IMR-90 (cell line): ENCODE measurements at regions not wholly inside any gene's neighbourhood (a gene's known extent, or its start where the extent isn't known, plus 50 kb on each side); places are given as distances from the start of the nearest gene placed in this dataset.

ENCODE experiments used
- ATAC-seq: fragments of 200-7000 bp; cut with Tn5 transposase; 2 replicates; pipeline ENCODE4 v1.9.1; 2020; ENCODE audit warnings: low read depth, mild to moderate bottlenecking, moderate library complexity
- BruUV-seq: library from RNA; stranded (reverse); fragments of 400-500 nt; replicated peaks from 2 replicates; lab custom pipeline; 2021; lab: Mats Ljungman, UMichigan
- CTCF ChIA-PET: fragments of 300-600 bp; formaldehyde crosslinking; extraction: SDS; loops from one replicate; lab custom pipeline; 2021; ENCODE audit warnings: antibody characterized with exemption; lab: Yijun Ruan, JAX
- POLR2A ChIA-PET: fragments of 300-600 bp; sonication (Branson Sonifier 250); formaldehyde crosslinking; loops from one replicate; lab custom pipeline; 2022; ENCODE audit warnings: antibody characterized with exemption; ENCODE audit not compliant: unreplicated experiment; lab: Charles Lee
- DNase-seq: peaks from one replicate; pipeline ENCODE4 v3.0.0; 2013
- H2AFZ ChIP-seq: replicated peaks from 2 replicates; pipeline ENCODE3; 2013; ENCODE audit warnings: low read length, mild to moderate bottlenecking; ENCODE audit not compliant: poor library complexity
- H2AK5ac ChIP-seq: 2 replicates; pipeline ENCODE4 v1.6.1; 2013; ENCODE audit warnings: low read depth, low read length, inconsistent platforms
- H2AK9ac ChIP-seq: replicated peaks from 2 replicates; pipeline ENCODE3; 2013; ENCODE audit warnings: mild to moderate bottlenecking, low read depth, low read length, moderate library complexity; ENCODE audit not compliant: poor library complexity
- H2BK120ac ChIP-seq: 2 replicates; pipeline ENCODE4 v1.6.1; 2013; ENCODE audit warnings: low read depth, low read length, inconsistent platforms
- H2BK15ac ChIP-seq: 3 replicates; pipeline ENCODE4 v1.6.1; 2013; ENCODE audit warnings: low read depth, low read length, inconsistent platforms
- H2BK20ac ChIP-seq: 2 replicates; pipeline ENCODE4 v1.6.1; 2013; ENCODE audit warnings: low read depth, mild to moderate bottlenecking, inconsistent platforms, low read length, moderate library complexity
- H2BK5ac ChIP-seq: 2 replicates; pipeline ENCODE4 v1.6.1; 2013; ENCODE audit warnings: mild to moderate bottlenecking, low read depth, low read length, inconsistent platforms; ENCODE audit not compliant: poor library complexity, severe bottlenecking
- H3K14ac ChIP-seq: replicated peaks from 2 replicates; pipeline ENCODE4 v1.6.1; 2013; ENCODE audit warnings: low read depth, low read length, inconsistent platforms
- H3K18ac ChIP-seq: 2 replicates; pipeline ENCODE4 v1.6.1; 2013; ENCODE audit warnings: low read depth, low read length, control low read depth
- H3K23ac ChIP-seq: 2 replicates; pipeline ENCODE4 v1.6.1; 2013; ENCODE audit warnings: low read depth, low read length, inconsistent platforms
- H3K27ac ChIP-seq: 2 replicates; pipeline ENCODE4 v1.5.1; 2013; ENCODE audit warnings: mild to moderate bottlenecking, control low read depth, low read length; ENCODE audit not compliant: insufficient read depth
- H3K27me3 ChIP-seq: 2 replicates; pipeline ENCODE4 v1.6.1; 2013; ENCODE audit warnings: low read length; ENCODE audit not compliant: control insufficient read depth, insufficient read depth
- H3K36me3 ChIP-seq: 2 replicates; pipeline ENCODE4 v1.6.1; 2013; ENCODE audit warnings: low read length, mixed read lengths; ENCODE audit not compliant: control insufficient read depth, insufficient read depth
- H3K4ac ChIP-seq: 2 replicates; pipeline ENCODE4 v1.6.1; 2013; ENCODE audit warnings: low read depth, low read length, inconsistent platforms
- H3K4me1 ChIP-seq: 2 replicates; pipeline ENCODE4 v1.6.1; 2013; ENCODE audit warnings: low read length, mixed read lengths; ENCODE audit not compliant: control insufficient read depth, insufficient read depth
- H3K4me2 ChIP-seq: 2 replicates; pipeline ENCODE4 v1.6.1; 2013; ENCODE audit warnings: low read depth, mild to moderate bottlenecking, control low read depth, low read length, moderate library complexity
- H3K4me3 ChIP-seq: 2 replicates; pipeline ENCODE4 v1.5.1; 2013; ENCODE audit warnings: low read depth, mild to moderate bottlenecking, control low read depth, low read length, moderate library complexity; ENCODE audit not compliant: insufficient read depth
- H3K56ac ChIP-seq: 2 replicates; pipeline ENCODE4 v1.6.1; 2013; ENCODE audit warnings: low read length, inconsistent platforms; ENCODE audit not compliant: insufficient read depth; ENCODE audit errors: extremely low read depth
- H3K79me1 ChIP-seq, 2 experiments: 2 replicates each; pipeline ENCODE4 v1.6.1; 2013; ENCODE audit warnings: low read length in 2 of 2, inconsistent platforms in 1 of 2, low read depth in 1 of 2
- H3K9ac ChIP-seq: 2 replicates; pipeline ENCODE4 v1.6.1; 2013; ENCODE audit warnings: low read depth, low read length, control low read depth
- H3K9me1 ChIP-seq: 2 replicates; pipeline ENCODE4 v1.6.1; 2013; ENCODE audit warnings: low read length, inconsistent platforms; ENCODE audit not compliant: insufficient read depth
- H3K9me3 ChIP-seq: 2 replicates; pipeline ENCODE4 v1.6.1; 2013; ENCODE audit warnings: low read length; ENCODE audit not compliant: control insufficient read depth, insufficient read depth
- H4K20me1 ChIP-seq: 2 replicates; pipeline ENCODE4 v1.6.1; 2013; ENCODE audit warnings: low read length, inconsistent platforms; ENCODE audit not compliant: insufficient read depth
- H4K5ac ChIP-seq: 2 replicates; pipeline ENCODE4 v1.6.1; 2013; ENCODE audit warnings: mild to moderate bottlenecking, low read depth, low read length, control low read depth
- H4K8ac ChIP-seq, 2 experiments: 2 replicates each; pipeline ENCODE4 v1.6.1; 2013; ENCODE audit warnings: low read depth in 2 of 2, low read length in 2 of 2, control low read depth in 1 of 2, inconsistent platforms in 1 of 2
- H4K91ac ChIP-seq: 2 replicates; pipeline ENCODE4 v1.6.1; 2013; ENCODE audit warnings: low read depth, low read length, inconsistent platforms; ENCODE audit not compliant: insufficient read depth
- BHLHE40 ChIP-seq: fragments of 150-350 bp; IDR thresholded peaks from 2 replicates; pipeline ENCODE4 v1.6.1; 2016; ENCODE audit warnings: mild to moderate bottlenecking, low read depth, low read length
- CEBPB ChIP-seq: IDR thresholded peaks from 2 replicates; pipeline ENCODE4 v1.6.1; 2012; ENCODE audit warnings: low read depth, low read length, improper control_type of control experiment
- CHD1 ChIP-seq: IDR thresholded peaks from 2 replicates; pipeline ENCODE4 v1.6.1; 2012; ENCODE audit warnings: low read depth, low read length, improper control_type of control experiment
- ELK1 ChIP-seq: fragments of 150-350 bp; IDR thresholded peaks from 2 replicates; pipeline ENCODE4 v1.6.1; 2016; ENCODE audit warnings: low read depth, mild to moderate bottlenecking, low read length, moderate library complexity, borderline replicate concordance
- FOS ChIP-seq: fragments of 150-350 bp; IDR thresholded peaks from 2 replicates; pipeline ENCODE4 v1.6.1; 2016; ENCODE audit warnings: low read depth, low read length
- MAZ ChIP-seq: IDR thresholded peaks from 2 replicates; pipeline ENCODE4 v1.6.1; 2012; ENCODE audit warnings: low read depth, mild to moderate bottlenecking, low read length, improper control_type of control experiment, moderate library complexity, borderline replicate concordance
- NFE2L2 ChIP-seq: fragments of 150-350 bp; IDR thresholded peaks from 2 replicates; pipeline ENCODE4 v1.6.1; 2016; ENCODE audit warnings: low read depth, mild to moderate bottlenecking, low read length
- POLR2A ChIP-seq: IDR thresholded peaks from 2 replicates; pipeline ENCODE4 v1.6.1; 2012; ENCODE audit warnings: mild to moderate bottlenecking, low read depth, low read length
- RAD21 ChIP-seq: IDR thresholded peaks from 2 replicates; pipeline ENCODE4 v1.6.1; 2012; ENCODE audit warnings: low read length, improper control_type of control experiment
- WGBS, 2 experiments: methylation state at CpG; one replicate each; pipeline versions ENCODE4 v1.1.5 to v1.1.7; 2013; ENCODE audit warnings: missing lambda C conversion rate in 2 of 2; ENCODE audit not compliant: insufficient read length in 1 of 2; ENCODE audit errors: extremely low coverage in 2 of 2; 5-methylcytosine and 5-hydroxymethylcytosine counted together
- dilution Hi-C: fragments of 300-500 bp; cut with HindIII; formaldehyde crosslinking; loops from one replicate; pipeline ENCODE4 v1.14.3; 2018; ENCODE audit warnings: low sequenced_read_pairs; ENCODE audit not compliant: unreplicated experiment
- in situ Hi-C: fragments of 300-500 bp; cut with MboI; formaldehyde crosslinking; loops from 3 replicates; pipeline ENCODE4 v1.14.3; 2019; ENCODE audit warnings: low sequenced_read_pairs, inconsistent platforms, mixed read lengths
- intact Hi-C: fragments of 100-400 bp; cut with micrococcal nuclease; formaldehyde crosslinking; loops from 2 replicates; pipeline ENCODE4 v1.10.0; 2022

DNA sequence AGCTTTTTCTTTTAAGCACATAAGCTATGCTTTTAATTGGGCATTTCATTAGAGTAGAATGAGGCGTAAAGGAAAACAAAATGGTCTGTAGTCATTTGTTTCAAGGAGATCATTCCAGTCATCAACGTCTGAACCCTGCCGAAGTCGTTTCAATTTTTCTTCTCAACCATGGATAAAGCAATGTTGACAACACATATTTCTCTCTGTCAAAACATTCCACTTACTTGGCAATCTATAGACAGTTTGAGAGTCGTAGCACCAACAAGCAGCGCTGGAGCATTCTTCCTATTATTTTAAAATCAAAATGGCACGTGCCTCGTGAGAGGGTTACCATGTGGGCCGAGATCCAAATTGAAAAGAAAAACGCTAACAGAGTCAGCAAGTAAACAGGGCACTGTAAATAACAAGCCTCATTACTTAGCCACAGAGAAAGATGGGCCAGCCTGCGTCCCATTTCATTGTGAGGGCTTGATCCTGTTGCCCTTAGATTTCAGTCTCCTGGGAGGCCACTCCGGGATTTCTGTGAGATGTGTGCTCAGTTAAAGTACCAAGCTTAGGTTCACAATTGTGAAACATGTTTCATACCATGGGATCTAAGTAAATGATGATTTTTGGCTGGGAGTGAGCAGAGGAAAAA is 422.9 kb downstream of the DTWD2 start:
- Histone ChIP-seq H3K9ac (no peak overlapping the region), H3K9me3 (peaks cover 8% of the 10 kb centered on the region), H3K23ac (no peak overlapping the region), H2BK5ac (no peak overlapping the region), H4K8ac (no peak overlapping the region), H3K4me1 (no peaks in the 10 kb centered on the region), H2AK9ac (no peak overlapping the region), H3K4ac (no peak overlapping the region), H3K18ac (no peak overlapping the region), H2AFZ (no peak overlapping the region), H3K79me1 (no peaks in the 10 kb centered on the region), H2BK20ac (no peak overlapping the region), H4K5ac (no peak overlapping the region), H4K91ac (no peak overlapping the region), H3K9me1 (no peaks in the 10 kb centered on the region), H3K56ac (no peak overlapping the region), H3K4me2 (no peak overlapping the region), H3K4me3 (no peak overlapping the region), H2BK15ac (no peak overlapping the region), H2BK120ac (no peak overlapping the region), H3K36me3 (no peaks in the 10 kb centered on the region), H4K20me1 (no peaks in the 10 kb centered on the region), H3K27ac (no peak overlapping the region), H3K27me3 (no peaks in the 10 kb centered on the region), H2AK5ac (no peak overlapping the region), H3K14ac (no peak overlapping the region)
- DNase-seq (no peak), ATAC-seq (no peak)
- TF ChIP-seq CHD1, result no peak
- TF ChIP-seq ELK1, result no peak
- no peak for TF ChIP-seq RAD21
- no peak for TF ChIP-seq POLR2A
- no peak for TF ChIP-seq FOS
- TF ChIP-seq NFE2L2, result no peak
- no peak for TF ChIP-seq BHLHE40
- no peak for TF ChIP-seq CEBPB
- TF ChIP-seq MAZ, result no peak
- ChIA-PET POLR2A (no interaction called here), CTCF (no interaction called here)
- no TSS peak for BruUV-seq
- dilution Hi-C loops, result no loop called here
- intact Hi-C loops, result no loop called here
- WGBS, 2 experiments, result 19% methylated on average over 3 of the region's 12 CpGs; no CpG with 5 or more reads in 1 of the 2 experiments
- in situ Hi-C loops, result no loop called here
